Nephron progenitor cell (in vitro differentiated cells): ENCODE measurements at regions not wholly inside any gene's neighbourhood (a gene's known extent, or its start where the extent isn't known, plus 50 kb on each side); places are given as distances from the start of the nearest gene placed in this dataset.

Experiments used
- DNase-seq: peaks from one replicate; pipeline ENCODE4 v3.0.0; 2021
- H3K27ac Mint-ChIP-seq: 2 replicates; pipeline ENCODE4 v1.8.0; 2021; ENCODE audit warnings: mild to moderate bottlenecking, moderate library complexity, mixed read lengths
- H3K27me3 Mint-ChIP-seq: 2 replicates; pipeline ENCODE4 v1.8.0; 2021; ENCODE audit warnings: mild to moderate bottlenecking, low read depth, mixed read lengths; ENCODE audit not compliant: poor library complexity
- H3K36me3 Mint-ChIP-seq: 2 replicates; pipeline ENCODE4 v1.8.0; 2021; ENCODE audit warnings: low read depth, mixed read lengths
- H3K4me1 Mint-ChIP-seq: 2 replicates; pipeline ENCODE4 v1.8.0; 2021; ENCODE audit warnings: mixed read lengths
- H3K4me3 Mint-ChIP-seq: 2 replicates; pipeline ENCODE4 v1.8.0; 2021; ENCODE audit warnings: mild to moderate bottlenecking, moderate library complexity, mixed read lengths
- H3K9me3 Mint-ChIP-seq: 2 replicates; pipeline ENCODE4 v1.8.0; 2021; ENCODE audit warnings: mild to moderate bottlenecking, moderate library complexity, mixed read lengths
- CTCF ChIP-seq: fragments of 200-600 bp; sonication (generic); IDR thresholded peaks from 2 replicates; pipeline ENCODE4 v1.5.0; 2021; ENCODE audit warnings: antibody characterized with exemption

- peaks cover 10% of the 10 kb centered on the region for H3K4me1 Mint-ChIP-seq
- H3K36me3 Mint-ChIP-seq: no peaks in the 10 kb centered on the region
- H3K4me3 Mint-ChIP-seq: no peak overlapping the region
- H3K9me3 Mint-ChIP-seq: peaks cover 23% of the 10 kb centered on the region
- peaks cover 3% of the 10 kb centered on the region for H3K27me3 Mint-ChIP-seq
- no peak for TF ChIP-seq CTCF
- no peak for DNase-seq
- H3K27ac Mint-ChIP-seq: peak overlapping the region; percentile 53
Observed at GRCh38 chr11:127902382-127902781, 685.0 kb downstream of the ETS1 start.

- H3K4me3 Mint-ChIP-seq: no peak overlapping the region
- H3K27ac Mint-ChIP-seq: no peak overlapping the region
- no peaks in the 10 kb centered on the region for H3K36me3 Mint-ChIP-seq
- peaks cover 10% of the 10 kb centered on the region for H3K4me1 Mint-ChIP-seq
- H3K9me3 Mint-ChIP-seq: peaks cover 24% of the 10 kb centered on the region
- H3K27me3 Mint-ChIP-seq: peaks cover 3% of the 10 kb centered on the region
- TF ChIP-seq CTCF: no peak
- no peak for DNase-seq
Observed at GRCh38 chr11:127898422-127899365, 688.7 kb downstream of the ETS1 start.

- no peak overlapping the region for H3K4me3 Mint-ChIP-seq
- no peak for TF ChIP-seq CTCF
- no peak overlapping the region for H3K27ac Mint-ChIP-seq
- no peak for DNase-seq
- no peaks in the 10 kb centered on the region for H3K4me1 Mint-ChIP-seq
- H3K9me3 Mint-ChIP-seq: peaks cover 23% of the 10 kb centered on the region
- no peaks in the 10 kb centered on the region for H3K36me3 Mint-ChIP-seq
- H3K27me3 Mint-ChIP-seq: peaks cover 3% of the 10 kb centered on the region
Observed at GRCh38 chr11:127895776-127896175, 691.6 kb downstream of the ETS1 start.

- Mint-ChIP-seq H3K36me3 (no peaks in the 10 kb centered on the region), H3K27me3 (peaks cover 6% of the 10 kb centered on the region), H3K27ac (no peak overlapping the region)
Observed at GRCh38 chr11:127894316-127894715, 693.0 kb downstream of the ETS1 start.

GRCh38 chr11:127890030-127890615 is 697.2 kb downstream of the ETS1 start:
- no peak for TF ChIP-seq CTCF
- DNase-seq: no peak
- Mint-ChIP-seq H3K9me3 (peaks cover 24% of the 10 kb centered on the region), H3K27me3 (peaks cover 3% of the 10 kb centered on the region), H3K36me3 (peaks cover 7% of the 10 kb centered on the region), H3K4me1 (no peaks in the 10 kb centered on the region), H3K4me3 (no peak overlapping the region), H3K27ac (no peak overlapping the region)

More at GRCh38 chr11:127894316-127894715, 693.0 kb downstream of the ETS1 start:
- TF ChIP-seq CTCF: no peak
- H3K9me3 Mint-ChIP-seq: peaks cover 13% of the 10 kb centered on the region
- H3K4me1 Mint-ChIP-seq: no peaks in the 10 kb centered on the region
- H3K4me3 Mint-ChIP-seq: no peak overlapping the region
- DNase-seq: no peak
